Endothelial cell of hepatic sinusoid (primary cell): ENCODE measurements at regions not wholly inside any gene's neighbourhood (a gene's known extent, or its start where the extent isn't known, plus 50 kb on each side); places are given as distances from the start of the nearest gene placed in this dataset.
"Not testable (repeated sequence)": the region's sequence is repeated elsewhere in the genome, so short reads cannot be mapped to it uniquely, and the experiment has no call there.

Experiments
- in situ Hi-C: cut with HindIII; loops from 2 replicates; pipeline ENCODE4 v1.10.0; 2017; ENCODE audit warnings: low sequenced_read_pairs

GRCh38 chr2:187610450-187610849 lies 56.2 kb upstream of the TFPI start:
- in situ Hi-C loops: not testable (repeated sequence)

- in situ Hi-C loops: no loop called here
Measured at GRCh38 chr2:187612857-187613256, 58.6 kb upstream of the TFPI start.

GRCh38 chr2:187614756-187615155 lies 60.5 kb upstream of the TFPI start:
- in situ Hi-C loops: no loop called here

GRCh38 chr2:187615364-187615763 lies 61.1 kb upstream of the TFPI start:
- in situ Hi-C loops: no loop called here

GRCh38 chr2:187615902-187616301 lies 61.7 kb upstream of the TFPI start:
- in situ Hi-C loops: no loop called here

GRCh38 chr2:187617120-187617519 lies 62.9 kb upstream of the TFPI start:
- in situ Hi-C loops: no loop called here

- in situ Hi-C loops: no loop called here
Measured at GRCh38 chr2:187617905-187618304, 63.7 kb upstream of the TFPI start.

- in situ Hi-C loops: no loop called here
Measured at GRCh38 chr2:187618813-187619212, 64.6 kb upstream of the TFPI start.

GRCh38 chr2:187627153-187627552 lies 72.9 kb upstream of the TFPI start:
- in situ Hi-C loops: no loop called here

- in situ Hi-C loops: not testable (repeated sequence)
Measured at GRCh38 chr2:187636731-187637391, 82.6 kb upstream of the TFPI start.

GRCh38 chr2:187637392-187637740 lies 83.1 kb upstream of the TFPI start:
- in situ Hi-C loops: not testable (repeated sequence)

GRCh38 chr2:187637771-187638170 lies 83.5 kb upstream of the TFPI start:
- in situ Hi-C loops: not testable (repeated sequence)

- in situ Hi-C loops: no loop called here
Measured at GRCh38 chr2:187638840-187639239, 84.6 kb upstream of the TFPI start.

- in situ Hi-C loops: no loop called here
Measured at GRCh38 chr2:187640926-187641510, 86.8 kb upstream of the TFPI start.

GRCh38 chr2:187642498-187642897 lies 88.3 kb upstream of the TFPI start:
- in situ Hi-C loops: no loop called here

GRCh38 chr2:187644486-187644885 lies 90.3 kb upstream of the TFPI start:
- in situ Hi-C loops: no loop called here

- in situ Hi-C loops: no loop called here
Measured at GRCh38 chr2:187644981-187645380, 90.7 kb upstream of the TFPI start.

- in situ Hi-C loops: no loop called here
Measured at GRCh38 chr2:187646556-187646955, 92.3 kb upstream of the TFPI start.

- in situ Hi-C loops: no loop called here
Measured at GRCh38 chr2:187654535-187654934, 100.3 kb upstream of the TFPI start.

GRCh38 chr2:187655001-187655400 lies 100.8 kb upstream of the TFPI start:
- in situ Hi-C loops: no loop called here

GRCh38 chr2:187656123-187656522 lies 101.9 kb upstream of the TFPI start:
- in situ Hi-C loops: no loop called here

- in situ Hi-C loops: no loop called here
Measured at GRCh38 chr2:187658952-187659525, 104.8 kb upstream of the TFPI start.

GRCh38 chr2:187676050-187676449 lies 121.8 kb upstream of the TFPI start:
- in situ Hi-C loops: not testable (repeated sequence)
